HG03159 (cell line): ENCODE measurements at regions not wholly inside any gene's neighbourhood (a gene's known extent, or its start where the extent isn't known, plus 50 kb on each side); places are given as distances from the start of the nearest gene placed in this dataset.

Experiments
- ATAC-seq: cut with Tn5 transposase; IDR thresholded peaks from one replicate; pipeline ENCODE4 v1.9.1; 2021; ENCODE audit warnings: mild to moderate bottlenecking, moderate library complexity; ENCODE audit not compliant: unreplicated experiment

GRCh38 chr16:82567175-82567574 is 59.6 kb upstream of the CDH13 start:
- ATAC-seq = no peak

DNA sequence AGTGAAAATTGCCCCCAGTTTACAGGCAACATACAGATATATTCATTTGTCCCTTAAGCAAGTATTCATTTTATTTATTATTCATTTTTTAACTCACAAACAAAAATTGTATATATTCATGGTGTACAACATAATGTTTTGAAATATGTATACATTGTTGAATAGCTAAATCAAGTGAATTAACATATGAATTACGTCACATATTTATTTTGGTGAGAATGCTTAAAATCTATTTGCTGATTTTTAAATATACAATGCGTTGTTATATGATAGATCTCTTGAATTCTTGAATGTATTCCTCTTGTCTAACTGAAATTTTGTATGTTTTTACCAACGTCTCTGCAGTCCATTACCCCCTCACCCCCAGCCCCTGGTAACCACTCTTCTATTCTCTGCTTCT is 63.4 kb upstream of the CDH13 start:
- ATAC-seq = no peak

DNA sequence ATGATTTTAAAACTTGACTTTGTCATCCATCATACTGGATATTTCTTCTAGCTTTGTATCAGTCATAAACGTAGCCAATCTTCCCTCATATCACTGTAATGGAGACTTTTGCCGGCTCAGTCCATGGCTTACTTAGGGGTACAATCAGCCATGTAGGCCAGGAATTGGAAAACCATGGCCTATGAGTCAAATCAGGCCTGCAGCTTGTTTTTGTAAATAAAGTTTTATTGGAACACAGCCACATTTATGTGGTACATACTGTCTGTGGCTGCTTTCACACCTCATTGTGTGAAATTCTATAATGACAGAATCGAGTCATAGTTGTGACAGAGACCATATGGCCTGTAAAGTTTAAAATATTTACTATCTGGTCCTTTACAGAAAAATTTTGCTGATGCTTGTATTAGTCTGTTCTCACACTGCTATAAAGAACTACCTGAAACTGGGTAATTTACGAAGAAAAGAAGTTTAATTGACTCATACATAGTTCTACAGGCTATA is 64.5 kb upstream of the CDH13 start:
- no peak for ATAC-seq

GRCh38 chr16:82560805-82561325 is 65.9 kb upstream of the CDH13 start:
- ATAC-seq = no peak

GRCh38 chr16:82544378-82545160 is 82.2 kb upstream of the CDH13 start:
- no peak for ATAC-seq

DNA sequence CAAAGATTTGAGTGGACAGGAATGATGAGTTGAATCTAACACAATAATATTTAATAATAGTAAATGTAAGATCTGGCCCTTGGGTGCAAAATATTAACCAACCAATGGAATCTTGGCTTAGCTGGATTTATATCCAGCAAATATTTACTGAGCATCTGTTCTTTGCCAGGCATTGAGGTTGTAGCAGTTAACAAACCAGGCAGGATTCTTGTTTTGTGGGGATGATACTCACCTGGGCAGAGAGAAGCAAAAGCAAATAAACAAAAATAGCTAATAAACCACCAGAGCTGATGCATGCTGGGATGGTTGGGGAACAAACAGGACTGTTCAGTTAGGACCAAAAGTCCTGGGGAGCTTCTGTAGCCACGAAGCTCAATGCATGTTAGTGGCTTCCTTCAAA is 84.1 kb upstream of the CDH13 start:
- ATAC-seq = no peak

DNA sequence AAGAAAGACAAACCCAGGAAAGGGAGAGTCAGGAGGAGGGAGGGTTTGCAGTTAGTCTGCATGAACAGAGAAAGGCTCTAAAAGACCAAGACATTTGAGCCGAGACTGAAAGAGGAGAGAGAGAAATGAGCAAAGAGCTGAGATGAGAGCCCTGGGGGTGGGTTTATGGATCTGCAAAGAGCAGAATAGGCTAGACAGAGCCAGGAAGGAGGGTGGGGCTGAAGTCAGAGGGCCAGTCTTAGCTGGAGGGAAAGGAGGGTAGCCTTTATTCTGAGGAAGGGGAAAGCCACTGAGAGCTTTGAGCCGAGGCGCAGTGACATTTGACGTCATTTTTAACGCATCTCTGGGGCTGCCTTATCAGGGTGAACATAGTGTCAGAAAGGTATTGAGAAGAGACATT is 85.7 kb upstream of the CDH13 start:
- ATAC-seq = no peak

- no peak for ATAC-seq
Observed at GRCh38 chr16:82535764-82536163, 91.0 kb upstream of the CDH13 start.

GRCh38 chr16:82535262-82535661 is 91.5 kb upstream of the CDH13 start:
- no peak for ATAC-seq

DNA sequence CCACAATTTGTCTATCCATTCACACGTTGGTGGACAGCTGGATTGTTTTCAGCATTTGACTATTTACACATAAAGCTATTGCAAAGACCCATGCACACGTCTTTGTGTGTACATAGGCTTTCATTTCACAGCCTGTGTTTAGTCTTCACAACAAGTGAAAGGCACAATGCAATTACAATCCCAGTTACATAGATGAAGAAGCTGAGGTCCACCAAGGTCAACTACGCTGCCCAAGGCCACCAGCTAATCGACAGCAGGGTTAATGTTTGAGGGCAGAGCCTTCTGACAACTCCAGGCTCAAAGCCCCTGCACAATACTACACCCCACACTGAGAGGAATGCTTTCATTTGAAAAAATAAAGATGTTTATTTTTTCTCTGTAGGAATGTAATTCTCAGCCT is 93.6 kb upstream of the CDH13 start:
- no peak for ATAC-seq

- no peak for ATAC-seq
Observed at GRCh38 chr16:82530883-82531282, 95.9 kb upstream of the CDH13 start.

GRCh38 chr16:82527101-82527500 is 99.7 kb upstream of the CDH13 start:
- no peak for ATAC-seq

DNA sequence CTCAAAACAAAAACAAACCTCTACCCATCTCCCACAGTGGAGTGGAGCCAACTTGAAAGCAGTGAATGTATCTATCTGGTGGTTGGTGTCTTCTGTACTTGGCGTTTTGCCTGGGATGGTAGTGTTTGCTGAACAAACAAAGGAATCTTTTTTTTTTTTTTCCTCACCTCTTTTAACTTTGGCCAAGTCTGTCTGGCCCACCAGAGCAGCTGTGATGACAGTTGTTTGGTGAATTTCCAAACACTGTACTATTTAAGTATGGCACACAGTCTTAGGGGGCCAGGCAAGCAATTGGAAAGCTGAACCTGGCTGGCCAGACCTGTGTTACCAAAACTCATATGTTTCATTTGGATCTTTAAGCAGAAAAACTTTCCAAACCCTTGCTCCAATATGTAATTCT is 101.8 kb upstream of the CDH13 start:
- ATAC-seq = no peak

DNA sequence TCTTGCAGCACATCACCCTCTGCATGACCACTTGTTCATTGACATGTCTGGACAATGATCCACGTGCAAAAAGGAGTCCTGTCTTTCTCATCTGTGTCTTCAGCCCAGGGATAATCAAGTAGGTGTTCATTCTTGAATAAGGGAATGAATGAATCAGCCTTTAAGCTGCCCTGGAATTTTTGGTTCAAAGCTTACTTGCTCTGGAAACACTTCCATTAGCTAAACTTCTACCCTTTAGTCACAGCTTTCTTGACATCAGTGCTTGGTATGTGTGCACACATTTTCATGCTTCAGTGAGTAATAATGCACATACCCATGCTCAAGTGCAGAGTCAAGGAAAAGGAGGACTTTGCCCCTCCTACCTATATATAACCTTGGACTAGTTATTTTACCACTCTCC is 103.0 kb upstream of the CDH13 start:
- no peak for ATAC-seq

DNA sequence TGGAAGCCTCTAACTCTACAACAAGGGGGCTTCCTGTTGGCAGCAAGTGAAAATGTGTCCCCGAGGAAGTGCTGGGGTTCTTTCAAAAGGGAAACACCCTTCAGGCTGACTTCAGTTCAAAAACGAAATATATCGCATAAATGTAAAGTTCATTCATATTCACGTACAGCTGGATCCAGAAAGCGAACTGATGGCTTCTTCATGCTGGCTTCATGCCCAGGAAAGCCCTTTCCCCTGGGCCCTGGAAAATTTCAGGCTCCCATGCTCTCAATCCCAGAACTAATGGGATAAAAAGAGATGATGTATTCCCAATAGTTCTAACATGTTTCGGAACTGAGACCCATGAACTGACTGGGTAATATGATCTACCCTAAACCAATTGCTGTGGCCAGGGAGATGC is 104.7 kb upstream of the CDH13 start:
- no peak for ATAC-seq

- ATAC-seq = no peak
Observed at GRCh38 chr16:82518811-82519210, 108.0 kb upstream of the CDH13 start.

DNA sequence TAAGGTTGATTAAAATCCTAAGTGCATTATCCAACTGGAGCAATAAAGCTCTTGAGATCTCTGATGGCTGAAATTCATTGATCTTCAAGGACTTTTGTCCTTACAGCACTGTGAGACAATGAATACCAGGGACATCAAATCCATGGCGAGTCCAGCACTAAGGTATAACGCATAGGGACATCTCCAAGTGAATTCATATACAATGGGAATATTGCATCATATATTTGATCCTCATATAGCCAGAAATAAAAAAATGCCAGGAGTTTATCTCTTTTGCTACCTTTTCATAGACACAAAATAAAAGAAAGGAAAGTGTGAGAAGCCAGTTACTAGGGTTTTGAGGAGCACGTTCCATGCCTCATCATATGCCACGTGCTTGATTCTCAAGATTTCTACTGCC is 112.5 kb upstream of the CDH13 start:
- no peak for ATAC-seq

DNA sequence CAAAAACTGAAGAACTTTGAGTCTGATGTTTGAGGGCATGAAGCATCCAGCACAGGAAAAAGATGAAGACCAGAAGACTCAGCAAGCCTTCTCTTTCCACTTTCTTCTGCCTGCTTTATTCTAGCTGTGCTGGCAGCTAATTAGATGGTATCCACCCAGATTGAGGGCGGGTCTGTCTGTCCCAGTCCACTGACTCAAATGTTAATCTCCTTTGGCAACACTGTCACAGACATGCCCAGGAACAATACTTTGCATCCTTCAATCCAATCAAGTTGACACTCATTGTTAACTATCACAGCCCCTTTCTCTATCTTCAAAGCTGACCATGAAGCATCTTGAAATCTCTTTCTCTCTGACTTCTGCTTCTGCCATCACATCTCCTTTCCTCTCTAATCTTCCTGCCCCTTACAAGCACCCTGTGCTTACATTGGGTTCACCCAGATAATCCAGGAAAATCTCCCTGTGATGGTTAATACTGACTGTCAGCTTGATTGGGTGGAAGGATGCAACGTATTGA is 115.9 kb upstream of the CDH13 start:
- no peak for ATAC-seq

DNA sequence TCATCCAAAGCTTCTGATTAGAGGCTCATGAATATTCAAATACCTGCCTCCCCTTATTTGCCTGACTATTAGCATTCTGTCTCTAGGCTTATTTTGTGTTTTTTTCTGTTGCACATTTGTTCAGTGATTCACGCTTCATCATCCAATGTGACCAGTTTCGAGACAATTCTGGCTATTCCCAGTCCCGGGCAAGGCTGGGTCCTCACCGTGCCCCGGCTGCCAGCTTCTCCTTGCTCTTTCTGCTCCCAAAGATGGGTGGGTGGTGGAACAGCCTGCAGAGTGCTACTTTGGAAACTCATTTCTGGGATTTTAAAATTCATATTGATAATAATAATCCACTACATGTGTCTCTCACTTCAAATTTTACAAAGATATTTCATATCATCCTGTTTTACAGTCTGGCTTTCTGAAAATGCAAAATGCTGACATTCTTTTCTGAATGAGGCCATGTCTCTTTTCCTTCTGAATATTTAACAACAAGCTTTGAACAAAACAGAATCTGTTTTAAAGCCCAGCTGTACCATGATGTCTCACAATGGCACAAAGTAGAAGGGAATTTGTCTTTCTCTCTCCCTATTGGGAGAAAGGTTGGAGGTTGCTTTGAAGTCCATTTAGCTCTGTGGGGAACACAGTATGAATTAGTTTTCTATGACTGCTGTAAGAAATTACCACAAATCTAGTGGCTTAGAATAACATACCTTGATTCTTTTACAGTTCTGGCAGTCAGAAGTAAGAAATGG is 116.9 kb upstream of the CDH13 start:
- no peak for ATAC-seq

GRCh38 chr16:82506692-82507670 is 119.8 kb upstream of the CDH13 start:
- no peak for ATAC-seq

GRCh38 chr16:82504836-82505235 is 121.9 kb upstream of the CDH13 start:
- ATAC-seq = no peak
